ENCODE measurements at regions not wholly inside any gene's neighbourhood (a gene's known extent, or its start where the extent isn't known, plus 50 kb on each side); places are given as distances from the start of the nearest gene placed in this dataset.

GRCh38 chr12:33830070-33830469 lies 192.2 kb upstream of the ALG10 start:
- no peak for TF ChIP-seq CTCF (IDR thresholded peaks at IDR 0.05; ENCODE audit: insufficient read depth, low read depth, low read length)
- TF ChIP-seq EZH2 (IDR thresholded peaks at IDR 0.05; ENCODE audit: insufficient read depth, low read length): no peak

Data from astrocyte (in vitro differentiated cells and primary cell).